GM12891 (cell line): ENCODE measurements at regions not wholly inside any gene's neighbourhood (a gene's known extent, or its start where the extent isn't known, plus 50 kb on each side); places are given as distances from the start of the nearest gene placed in this dataset.
A peak's percentile ranks its signal among the peaks of the same experiment; 100 is the strongest.

Experiments used
- DNase-seq: peaks from one replicate; pipeline ENCODE4 v3.0.0; 2011; ENCODE audit warnings: low spot score; ENCODE audit not compliant: insufficient read length
- FAIRE-seq: peaks from 2 replicates; lab custom pipeline; 2011; peaks lifted over from hg19 to GRCh38; lab: Jason Lieb, UNC
- PAX5 ChIP-seq: IDR thresholded peaks from 2 replicates; pipeline ENCODE4 v1.6.1; 2011; ENCODE audit warnings: low read length, moderate library complexity, mild to moderate bottlenecking; ENCODE audit not compliant: insufficient read depth, severe bottlenecking
- POLR2A ChIP-seq: IDR thresholded peaks from 2 replicates; pipeline ENCODE4 v1.6.1; 2011; ENCODE audit warnings: low read depth, low read length, control low read depth
- POLR2AphosphoS5 ChIP-seq: IDR thresholded peaks from 2 replicates; pipeline ENCODE4 v1.6.1; 2011; ENCODE audit warnings: low read depth, low read length, control low read depth
- POU2F2 ChIP-seq: IDR thresholded peaks from 2 replicates; pipeline ENCODE4 v1.6.1; 2011; ENCODE audit warnings: low read depth, mild to moderate bottlenecking, control low read depth, low read length, moderate library complexity
- SPI1 ChIP-seq: IDR thresholded peaks from 2 replicates; pipeline ENCODE4 v1.6.1; 2011; ENCODE audit warnings: low read depth, low read length, control low read depth
- TAF1 ChIP-seq: IDR thresholded peaks from 2 replicates; pipeline ENCODE4 v1.6.1; 2011; ENCODE audit warnings: low read depth, low read length, control low read depth

- no peak for DNase-seq
- TF ChIP-seq POLR2A = no peak
- no peak for TF ChIP-seq POLR2AphosphoS5
- TF ChIP-seq POU2F2 = no peak
- TF ChIP-seq SPI1 = no peak
- TF ChIP-seq PAX5 = no peak
- TF ChIP-seq TAF1 = no peak
- FAIRE-seq = peak; percentile 77
Observed at GRCh38 chrX:39900777-39901170, 197.0 kb downstream of the BCOR start.

- TF ChIP-seq POU2F2 (no peak), SPI1 (no peak), POLR2A (no peak), PAX5 (no peak), POLR2AphosphoS5 (no peak), TAF1 (no peak)
- FAIRE-seq (no peak), DNase-seq (no peak)
Observed at GRCh38 chrX:39903343-39903742, 194.4 kb downstream of the BCOR start.

- no peak for FAIRE-seq
Observed at GRCh38 chrX:39903937-39904336, 193.8 kb downstream of the BCOR start.

GRCh38 chrX:39904816-39905537 lies 192.8 kb downstream of the BCOR start:
- TF ChIP-seq POLR2AphosphoS5 (no peak), PAX5 (no peak), POU2F2 (no peak), TAF1 (no peak), POLR2A (no peak), SPI1 (no peak)
- no peak for DNase-seq
- FAIRE-seq = no peak

More at GRCh38 chrX:39903937-39904336, 193.8 kb downstream of the BCOR start:
- no peak for DNase-seq
- no peak for TF ChIP-seq PAX5
- TF ChIP-seq POLR2A = no peak
- no peak for TF ChIP-seq TAF1
- no peak for TF ChIP-seq POLR2AphosphoS5
- no peak for TF ChIP-seq SPI1
- TF ChIP-seq POU2F2 = no peak

- no peak for TF ChIP-seq POLR2AphosphoS5
- no peak for TF ChIP-seq SPI1
- no peak for TF ChIP-seq POU2F2
- no peak for TF ChIP-seq POLR2A
- no peak for TF ChIP-seq TAF1
- no peak for TF ChIP-seq PAX5
- DNase-seq (no peak), FAIRE-seq (peak; percentile 70)
Observed at GRCh38 chrX:39905538-39905891, 192.2 kb downstream of the BCOR start.

GRCh38 chrX:39905946-39906345 lies 191.8 kb downstream of the BCOR start:
- peak; percentile 67 for FAIRE-seq
- no peak for TF ChIP-seq PAX5
- DNase-seq = no peak

GRCh38 chrX:39907964-39908661 lies 189.6 kb downstream of the BCOR start:
- FAIRE-seq (no peak), DNase-seq (no peak)
- TF ChIP-seq POLR2A = no peak
- no peak for TF ChIP-seq TAF1
- TF ChIP-seq POLR2AphosphoS5 = no peak
- no peak for TF ChIP-seq SPI1
- no peak for TF ChIP-seq PAX5
- no peak for TF ChIP-seq POU2F2

GRCh38 chrX:39909996-39910395 lies 187.8 kb downstream of the BCOR start:
- TF ChIP-seq TAF1 = no peak
- no peak for TF ChIP-seq POLR2AphosphoS5
- DNase-seq = no peak
- FAIRE-seq = no peak

GRCh38 chrX:39910651-39911050 lies 187.1 kb downstream of the BCOR start:
- TF ChIP-seq PAX5 (no peak), POLR2AphosphoS5 (no peak), POU2F2 (no peak), POLR2A (no peak)

GRCh38 chrX:39911278-39911897 lies 186.4 kb downstream of the BCOR start:
- DNase-seq (no peak), FAIRE-seq (no peak)
- TF ChIP-seq PAX5 (no peak), TAF1 (no peak), POLR2A (no peak), POU2F2 (no peak), POLR2AphosphoS5 (no peak), SPI1 (no peak)

More at GRCh38 chrX:39910651-39911050, 187.1 kb downstream of the BCOR start:
- no peak for FAIRE-seq
- DNase-seq = no peak
